GM12878 (cell line): ENCODE measurements at regions not wholly inside any gene's neighbourhood (a gene's known extent, or its start where the extent isn't known, plus 50 kb on each side); places are given as distances from the start of the nearest gene placed in this dataset.

Experiments used
- ATAC-seq: fragments of 200-7000 bp; cut with Tn5 transposase; 3 replicates; pipeline ENCODE4 v1.9.1; 2020; ENCODE audit warnings: mild to moderate bottlenecking, moderate library complexity
- BruUV-seq: library from RNA; stranded (reverse); fragments of 400-500 nt; replicated peaks from 2 replicates; lab custom pipeline; 2021; lab: Mats Ljungman, UMichigan
- CTCF ChIA-PET: fragments of 300-600 bp; sonication (Branson Sonifier 250); formaldehyde crosslinking; extraction: SDS; loops from one replicate; lab custom pipeline; 2021; ENCODE audit warnings: inconsistent platforms; lab: Yijun Ruan, JAX
- POLR2A ChIA-PET: fragments of 350-600 bp; formaldehyde crosslinking; extraction: SDS; loops from one replicate; lab custom pipeline; 2021; ENCODE audit warnings: inconsistent platforms; lab: Charles Lee
- RAD21 ChIA-PET: fragments of 300-600 bp; sonication (Branson Sonifier 250); formaldehyde crosslinking; loops from one replicate; lab custom pipeline; 2023; ENCODE audit warnings: antibody characterized with exemption; ENCODE audit not compliant: unreplicated experiment; lab: Charles Lee
- SMC1A ChIA-PET: fragments of 300-600 bp; sonication (Branson Sonifier 250); formaldehyde crosslinking; loops from one replicate; lab custom pipeline; 2023; ENCODE audit not compliant: unreplicated experiment, uncharacterized antibody; lab: Charles Lee
- DNase-seq: peaks from one replicate; pipeline ENCODE4 v3.0.0-alpha.2; 2011; ENCODE audit warnings: low read depth, low spot score
- FAIRE-seq: peaks from 3 replicates; lab custom pipeline; 2011; peaks lifted over from hg19 to GRCh38; lab: Jason Lieb, UNC
- H2AFZ ChIP-seq: 2 replicates; pipeline ENCODE4 v1.6.0; 2011; ENCODE audit warnings: low read depth, low read length, control low read depth; ENCODE audit not compliant: control insufficient read depth
- H3K27ac ChIP-seq: 2 replicates; pipeline ENCODE4 v1.5.1; 2011; ENCODE audit warnings: control low read depth; ENCODE audit not compliant: control insufficient read depth, insufficient read depth
- H3K27me3 ChIP-seq, 2 experiments: replicated peaks in 1 of 2; 2 replicates each; pipeline versions ENCODE4 v1.6.0 to v1.6.1; 2011; ENCODE audit warnings: low read length in 1 of 2; ENCODE audit not compliant: control insufficient read depth in 2 of 2, insufficient read depth in 2 of 2
- H3K36me3 ChIP-seq, 2 experiments: 2 replicates each; pipeline ENCODE4 v1.5.1; 2011; ENCODE audit warnings: low read length in 1 of 2; ENCODE audit not compliant: control insufficient read depth in 2 of 2, insufficient read depth in 2 of 2
- H3K4me1 ChIP-seq: 2 replicates; pipeline ENCODE4 v1.6.1; 2011; ENCODE audit warnings: mild to moderate bottlenecking, low read length, moderate library complexity, mixed read lengths; ENCODE audit not compliant: control insufficient read depth, insufficient read depth
- H3K4me2 ChIP-seq: 2 replicates; pipeline ENCODE4 v1.6.0; 2011; ENCODE audit warnings: control low read depth; ENCODE audit not compliant: control insufficient read depth, insufficient read depth
- H3K4me3 ChIP-seq: fragments of 200-600 bp; sonication (generic); 2 replicates; pipeline ENCODE4 v1.5.1; 2016
- H3K79me2 ChIP-seq: 2 replicates; pipeline ENCODE4 v1.6.0; 2011; ENCODE audit warnings: low read length; ENCODE audit not compliant: control insufficient read depth, insufficient read depth
- H3K9ac ChIP-seq: 2 replicates; pipeline ENCODE4 v1.8.0; 2011; ENCODE audit warnings: low read length, control low read depth, mixed read lengths; ENCODE audit not compliant: control insufficient read depth, insufficient read depth
- H3K9me3 ChIP-seq: replicated peaks from 3 replicates; pipeline ENCODE4 v1.5.1; 2011; ENCODE audit warnings: mild to moderate bottlenecking, low read length; ENCODE audit not compliant: control insufficient read depth, insufficient read depth
- H4K20me1 ChIP-seq: 2 replicates; pipeline ENCODE4 v1.6.0; 2011; ENCODE audit not compliant: control insufficient read depth, insufficient read depth
- EGR1 ChIP-seq, 2 experiments: IDR thresholded peaks; 1 replicate in 1 of 2; 2 replicates in 1 of 2; pipeline ENCODE4 v1.6.1; 2011 to 2012; ENCODE audit warnings: low read depth in 2 of 2, low read length in 2 of 2, borderline replicate concordance in 1 of 2, mild to moderate bottlenecking in 1 of 2, moderate library complexity in 1 of 2
- JUNB ChIP-seq: IDR thresholded peaks from 2 replicates; pipeline ENCODE4 v1.6.1; 2016; ENCODE audit warnings: antibody characterized with exemption, mild to moderate bottlenecking
- LARP7 ChIP-seq: fragments of 450-650 bp; IDR thresholded peaks from 2 replicates; pipeline ENCODE4 v1.6.1; 2017; ENCODE audit warnings: mild to moderate bottlenecking
- MEF2B ChIP-seq: fragments of 450-650 bp; IDR thresholded peaks from 2 replicates; pipeline ENCODE4 v1.6.1; 2018; ENCODE audit warnings: mild to moderate bottlenecking, moderate library complexity; ENCODE audit not compliant: partially characterized antibody, poor library complexity, severe bottlenecking
- MTA3 ChIP-seq: IDR thresholded peaks from 2 replicates; pipeline ENCODE4 v1.6.1; 2012; ENCODE audit warnings: low read length, inconsistent platforms, borderline replicate concordance
- MYB ChIP-seq: fragments of 150-350 bp; IDR thresholded peaks from 2 replicates; pipeline ENCODE4 v1.6.1; 2014; ENCODE audit warnings: mild to moderate bottlenecking, low read depth, low read length, borderline replicate concordance
- PAX5 ChIP-seq: IDR thresholded peaks from 2 replicates; pipeline ENCODE4 v1.6.1; 2011; ENCODE audit warnings: low read depth, low read length, borderline replicate concordance
- RAD51 ChIP-seq: fragments of 450-650 bp; IDR thresholded peaks from 2 replicates; pipeline ENCODE4 v1.6.1; 2016; ENCODE audit warnings: moderate library complexity, mild to moderate bottlenecking, inconsistent platforms
- RELB ChIP-seq: fragments of 450-650 bp; IDR thresholded peaks from 2 replicates; pipeline ENCODE4 v1.6.1; 2017; ENCODE audit warnings: low read depth, mild to moderate bottlenecking, moderate library complexity
- RUNX3 ChIP-seq: IDR thresholded peaks from 2 replicates; pipeline ENCODE4 v1.6.1; 2012; ENCODE audit warnings: low read length, inconsistent platforms
- SIX5 ChIP-seq: IDR thresholded peaks from 2 replicates; pipeline ENCODE4 v1.6.1; 2011; ENCODE audit warnings: mild to moderate bottlenecking, low read depth, low read length, moderate library complexity; ENCODE audit not compliant: severe bottlenecking
- STAT1 ChIP-seq: fragments of 450-650 bp; conservative IDR thresholded peaks from 2 replicates; pipeline ENCODE4 v1.6.1; 2014; ENCODE audit warnings: antibody characterized with exemption, mild to moderate bottlenecking
- STAT3 ChIP-seq: IDR thresholded peaks from 2 replicates; pipeline ENCODE4 v1.6.1; 2011; ENCODE audit warnings: low read depth, low read length, improper control_type of control experiment
- SUZ12 ChIP-seq: fragments of 200-600 bp; sonication (generic); IDR thresholded peaks from one replicate; pipeline ENCODE4 v1.6.1; 2018; ENCODE audit warnings: antibody characterized with exemption, mild to moderate bottlenecking; ENCODE audit not compliant: unreplicated experiment
- TCF3 ChIP-seq: IDR thresholded peaks from 2 replicates; pipeline ENCODE4 v1.6.1; 2012; ENCODE audit warnings: low read depth, mild to moderate bottlenecking, low read length, borderline replicate concordance; ENCODE audit not compliant: insufficient read depth
- YY1 ChIP-seq: IDR thresholded peaks from 2 replicates; pipeline ENCODE4 v1.6.1; 2011; ENCODE audit warnings: low read depth, mild to moderate bottlenecking, low read length
- ZNF687 ChIP-seq: fragments of 450-650 bp; IDR thresholded peaks from 2 replicates; pipeline ENCODE4 v1.6.1; 2017; ENCODE audit warnings: mild to moderate bottlenecking, moderate library complexity
- ZZZ3 ChIP-seq: IDR thresholded peaks from 2 replicates; pipeline ENCODE4 v1.6.1; 2011; ENCODE audit warnings: low read depth; ENCODE audit not compliant: control insufficient read depth, insufficient read length
- WGBS: methylation state at CpG from one replicate; pipeline ENCODE4 v1.1.6; 2016; ENCODE audit warnings: low lambda C conversion rate; ENCODE audit not compliant: insufficient replicate concordance, insufficient coverage; ENCODE audit errors: missing lambda C conversion rate; 5-methylcytosine and 5-hydroxymethylcytosine counted together
- in situ Hi-C: fragments of 300-500 bp; cut with MboI; formaldehyde crosslinking; loops from 9 replicates; pipeline ENCODE4 v1.14.3; 2018; ENCODE audit warnings: mixed read lengths
- intact Hi-C: fragments of 100-400 bp; cut with micrococcal nuclease; formaldehyde crosslinking; loops from one replicate; pipeline ENCODE4 v1.14.2; 2022; ENCODE audit not compliant: unreplicated experiment

GRCh38 chr7:98785929-98786571, 83.8 kb downstream of the TMEM130 start (continued):
- TF ChIP-seq RELB (no peak), STAT3 (no peak)

GRCh38 chr7:98788966-98789365, 80.8 kb downstream of the TMEM130 start:
- POLR2A ChIA-PET = interaction anchor here (0.5 kb wide), 1 partner anchor 14 kb away, joined by 6 read pairs; no protein-coding TSS in a partner anchor
- Histone ChIP-seq H3K4me1 (peaks cover 9% of the 10 kb centered on the region), H3K79me2 (no peaks in the 10 kb centered on the region), H3K4me3 (no peak overlapping the region), H3K36me3 (no peaks in the 10 kb centered on the region), H4K20me1 (no peaks in the 10 kb centered on the region)
- SMC1A ChIA-PET = no interaction called here
- CTCF ChIA-PET = no interaction called here
- no peak for TF ChIP-seq ZNF687
- TF ChIP-seq YY1 = no peak
- TF ChIP-seq TCF3 = no peak
- no peak for TF ChIP-seq RAD51
- TF ChIP-seq PAX5 = no peak
- no peak for TF ChIP-seq STAT1
- TF ChIP-seq SIX5 = no peak
- TF ChIP-seq ZZZ3 = no peak
- TF ChIP-seq MEF2B = no peak
- TF ChIP-seq EGR1 (IDR thresholded peaks at IDR 0.05; ENCODE audit: borderline replicate concordance in 1 of 2, low read depth in 2 of 2, low read length in 2 of 2) = no peak
- TF ChIP-seq LARP7 = no peak
- no peak for TF ChIP-seq SUZ12
- no peak for TF ChIP-seq MYB
- no peak for TF ChIP-seq MTA3
- TF ChIP-seq JUNB = no peak
- no peak for TF ChIP-seq RUNX3
- TF ChIP-seq, all 136 proteins: peak for 0
- in situ Hi-C loops (no loop called here), intact Hi-C loops (no loop called here)
- no peaks in the 10 kb centered on the region; a peak in 1 of 4 replicates for H3K27me3 ChIP-seq
- BruUV-seq = no TSS peak
- no peak overlapping the region for H3K27ac ChIP-seq
- DNase-seq (no peak), FAIRE-seq (no peak), ATAC-seq (no peak)
- WGBS = 28% methylated on average over 3 of the region's 3 CpGs
- no peak overlapping the region for H3K4me2 ChIP-seq
- no peak overlapping the region for H2AFZ ChIP-seq
- no peaks in the 10 kb centered on the region for H3K9me3 ChIP-seq
- RAD21 ChIA-PET = no interaction called here
- no peak overlapping the region for H3K9ac ChIP-seq
